MM.1S (cell line): ENCODE measurements at regions not wholly inside any gene's neighbourhood (a gene's known extent, or its start where the extent isn't known, plus 50 kb on each side); places are given as distances from the start of the nearest gene placed in this dataset.

Experiments
- DNase-seq: peaks from one replicate; pipeline ENCODE4 v3.0.0-alpha.2; 2015
- H2AFZ ChIP-seq: fragments of 300-600 bp; sonication (generic); 2 replicates; pipeline ENCODE4 v1.6.0; 2016; ENCODE audit warnings: antibody characterized with exemption, low read length
- H3F3A ChIP-seq: fragments of 300-600 bp; sonication (generic); 2 replicates; pipeline ENCODE4 v1.6.1; 2016; ENCODE audit warnings: mild to moderate bottlenecking, antibody characterized with exemption, low read length, moderate library complexity, mixed read lengths; ENCODE audit not compliant: insufficient read depth
- H3K27ac ChIP-seq: fragments of 300-600 bp; sonication (generic); 2 replicates; pipeline ENCODE4 v1.5.1; 2016; ENCODE audit warnings: mild to moderate bottlenecking, low read length
- H3K27me3 ChIP-seq: fragments of 300-600 bp; sonication (generic); replicated peaks from 2 replicates; pipeline ENCODE4 v1.6.0; 2016; ENCODE audit warnings: low read length; ENCODE audit not compliant: insufficient read depth
- H3K36me3 ChIP-seq: fragments of 300-600 bp; sonication (generic); replicated peaks from 2 replicates; pipeline ENCODE4 v1.6.1; 2016; ENCODE audit warnings: mild to moderate bottlenecking, low read length, mixed read lengths; ENCODE audit not compliant: insufficient read depth
- H3K4me1 ChIP-seq: fragments of 300-600 bp; sonication (generic); 2 replicates; pipeline ENCODE4 v1.6.1; 2016; ENCODE audit warnings: low read length, mixed read lengths
- H3K4me2 ChIP-seq: fragments of 300-600 bp; sonication (generic); 2 replicates; pipeline ENCODE4 v1.6.0; 2016; ENCODE audit warnings: low read depth, low read length
- H3K4me3 ChIP-seq: fragments of 300-600 bp; sonication (generic); 2 replicates; pipeline ENCODE4 v1.5.1; 2016; ENCODE audit warnings: low read length, mixed read lengths
- H3K79me2 ChIP-seq: fragments of 300-600 bp; sonication (generic); 2 replicates; pipeline ENCODE4 v1.6.1; 2016; ENCODE audit warnings: mixed run types, low read length, mixed read lengths
- H3K9ac ChIP-seq: fragments of 300-600 bp; sonication (generic); 2 replicates; pipeline ENCODE4 v1.6.1; 2016; ENCODE audit warnings: low read length, mixed read lengths
- H3K9me2 ChIP-seq: fragments of 300-600 bp; sonication (generic); replicated peaks from 2 replicates; pipeline ENCODE4 v1.6.1; 2016; ENCODE audit warnings: mild to moderate bottlenecking, low read length, mixed read lengths; ENCODE audit not compliant: insufficient read depth
- H3K9me3 ChIP-seq: fragments of 300-600 bp; sonication (generic); replicated peaks from 2 replicates; pipeline ENCODE4 v1.6.1; 2016; ENCODE audit warnings: mild to moderate bottlenecking, low read length, mixed read lengths; ENCODE audit not compliant: insufficient read depth
- H4K20me1 ChIP-seq: fragments of 300-600 bp; sonication (generic); 2 replicates; pipeline ENCODE4 v1.6.1; 2016; ENCODE audit warnings: mild to moderate bottlenecking, low read length, moderate library complexity, mixed read lengths; ENCODE audit not compliant: insufficient read depth
- CTCF ChIP-seq: fragments of 300-600 bp; sonication (generic); IDR thresholded peaks from 2 replicates; pipeline ENCODE4 v1.5.1; 2016; ENCODE audit warnings: antibody characterized with exemption, low read length, mixed read lengths
- EZH2 ChIP-seq: fragments of 300-600 bp; sonication (generic); optimal IDR thresholded peaks from 2 replicates; pipeline ENCODE3; 2017; ENCODE audit warnings: low read depth, mild to moderate bottlenecking, antibody characterized with exemption, low read length, mixed read lengths
- EZH2phosphoT487 ChIP-seq: fragments of 300-600 bp; sonication (generic); IDR thresholded peaks from 2 replicates; pipeline ENCODE4 v1.6.1; 2018; ENCODE audit warnings: antibody characterized with exemption, low read length

DNA sequence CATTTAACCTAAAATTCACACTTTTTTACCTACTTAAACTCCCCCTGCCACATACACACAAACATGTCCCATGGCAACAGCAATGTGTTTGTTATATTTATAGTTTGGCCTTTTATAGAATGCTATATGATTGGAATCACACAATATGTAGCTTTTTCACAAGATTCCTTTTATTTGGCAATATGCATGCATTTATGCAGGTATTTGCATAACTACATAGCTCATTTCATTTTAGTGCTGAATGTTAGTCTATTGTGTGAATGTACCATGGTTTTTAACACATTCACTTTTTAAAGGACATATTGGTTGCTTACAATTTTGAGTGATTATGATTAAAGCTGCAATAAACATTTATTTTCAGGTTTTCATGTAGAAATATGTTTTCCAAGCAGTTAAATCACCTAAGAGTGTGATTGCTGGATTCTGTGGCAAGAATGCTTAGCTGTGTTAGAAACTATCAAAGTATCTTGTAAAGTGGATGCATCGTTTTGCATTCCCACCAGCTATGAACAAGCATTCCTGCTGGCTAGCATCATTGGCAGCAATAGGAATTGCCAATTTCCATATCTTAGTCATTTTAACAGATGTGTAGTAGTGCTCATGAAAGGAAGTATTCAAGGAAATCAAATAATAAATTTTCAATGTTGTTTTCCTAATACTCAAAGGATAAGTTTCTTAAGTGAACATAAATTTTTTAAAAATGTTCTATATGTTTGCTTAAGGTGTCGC lies 557.0 kb downstream of the SLITRK1 start:
- Histone ChIP-seq H3K9me2 (no peaks in the 10 kb centered on the region), H3K4me3 (no peak overlapping the region), H3K79me2 (no peaks in the 10 kb centered on the region), H3K27me3 (no peaks in the 10 kb centered on the region), H3F3A (no peaks in the 10 kb centered on the region), H3K9ac (no peak overlapping the region), H3K4me1 (no peaks in the 10 kb centered on the region), H4K20me1 (no peaks in the 10 kb centered on the region), H3K27ac (no peak overlapping the region), H3K36me3 (no peaks in the 10 kb centered on the region), H3K9me3 (no peaks in the 10 kb centered on the region), H2AFZ (no peak overlapping the region), H3K4me2 (no peak overlapping the region)
- TF ChIP-seq CTCF = no peak
- TF ChIP-seq EZH2phosphoT487 = no peak
- no peak for TF ChIP-seq EZH2
- no peak for DNase-seq

- no peaks in the 10 kb centered on the region for H3K36me3 ChIP-seq
Observed at GRCh38 chr13:83311886-83312577, 570.2 kb downstream of the SLITRK1 start.

GRCh38 chr13:83298617-83299016 lies 583.7 kb downstream of the SLITRK1 start:
- Histone ChIP-seq H3K36me3 (no peaks in the 10 kb centered on the region), H3F3A (no peaks in the 10 kb centered on the region), H3K9ac (no peak overlapping the region), H3K79me2 (no peaks in the 10 kb centered on the region), H2AFZ (no peak overlapping the region), H3K27ac (no peak overlapping the region), H3K4me2 (no peak overlapping the region), H4K20me1 (no peaks in the 10 kb centered on the region), H3K9me3 (no peaks in the 10 kb centered on the region), H3K27me3 (no peaks in the 10 kb centered on the region), H3K9me2 (no peaks in the 10 kb centered on the region), H3K4me1 (no peaks in the 10 kb centered on the region), H3K4me3 (no peak overlapping the region)
- TF ChIP-seq CTCF = no peak
- no peak for TF ChIP-seq EZH2
- TF ChIP-seq EZH2phosphoT487 = no peak
- DNase-seq = no peak

More at GRCh38 chr13:83311886-83312577, 570.2 kb downstream of the SLITRK1 start:
- Histone ChIP-seq H3K9me2 (no peaks in the 10 kb centered on the region), H3K27ac (no peak overlapping the region), H3K4me2 (no peak overlapping the region), H4K20me1 (no peaks in the 10 kb centered on the region), H3K27me3 (no peaks in the 10 kb centered on the region), H3K4me3 (no peak overlapping the region), H3F3A (no peaks in the 10 kb centered on the region), H2AFZ (no peak overlapping the region), H3K79me2 (no peaks in the 10 kb centered on the region), H3K9ac (no peak overlapping the region), H3K9me3 (no peaks in the 10 kb centered on the region), H3K4me1 (no peaks in the 10 kb centered on the region)
- DNase-seq = no peak
- TF ChIP-seq EZH2 (no peak), CTCF (no peak), EZH2phosphoT487 (no peak)
